HCT116 (cell line): ENCODE measurements at regions not wholly inside any gene's neighbourhood (a gene's known extent, or its start where the extent isn't known, plus 50 kb on each side); places are given as distances from the start of the nearest gene placed in this dataset.

Experiments used
- FOSL1 ChIP-seq: IDR thresholded peaks from 2 replicates; pipeline ENCODE4 v1.6.1; 2012; ENCODE audit warnings: low read depth
- SIN3A ChIP-seq: IDR thresholded peaks from 2 replicates; pipeline ENCODE4 v1.6.1; 2012; ENCODE audit warnings: low read depth

GRCh38 chr15:69543681-69544364, 91.2 kb downstream of the RPLP1 start:
- TF ChIP-seq FOSL1 (no peak), SIN3A (no peak)
